ENCODE measurements at regions not wholly inside any gene's neighbourhood (a gene's known extent, or its start where the extent isn't known, plus 50 kb on each side); places are given as distances from the start of the nearest gene placed in this dataset.

DNA sequence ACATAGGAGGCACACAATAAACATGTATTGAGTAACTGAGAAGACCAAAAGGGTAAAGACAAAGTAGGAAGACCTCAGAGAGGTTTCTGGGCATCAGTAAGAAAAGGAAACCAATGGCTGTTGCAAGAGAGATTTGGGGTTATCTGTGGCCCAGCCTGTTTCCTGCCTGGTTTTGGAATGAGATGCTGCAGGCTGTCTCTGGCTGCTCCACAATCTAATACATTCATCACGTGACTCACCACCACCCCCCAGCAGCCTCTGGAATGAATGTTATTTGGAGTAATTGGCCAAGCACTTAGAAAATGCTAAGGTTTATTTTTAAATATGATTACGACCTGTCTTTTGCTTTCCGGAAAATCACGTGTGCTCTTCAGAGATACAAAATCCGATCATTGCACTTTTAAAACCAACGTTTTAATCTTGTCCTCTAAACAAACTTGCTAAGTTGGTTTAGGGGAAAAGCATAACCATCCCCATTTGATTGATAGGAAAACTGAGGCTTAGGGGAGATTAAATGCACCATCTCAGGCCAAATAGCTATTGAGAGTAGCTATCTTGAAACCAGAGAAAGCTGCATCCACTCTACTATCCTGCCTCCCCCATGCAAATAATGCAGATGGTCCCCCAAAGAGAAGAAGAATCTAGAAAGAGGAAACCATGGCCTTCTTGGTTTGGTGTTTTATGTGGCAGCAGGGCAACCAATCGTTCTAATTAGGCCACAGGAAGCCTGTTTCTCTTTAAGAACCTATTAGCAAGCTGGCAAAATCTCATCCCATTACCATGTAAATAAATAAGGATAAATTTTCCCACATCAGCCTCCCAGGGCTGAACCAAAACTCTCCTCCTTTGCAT is 151.8 kb upstream of the ADRA1B start:
- peak; percentile 24 for DNase-seq (ENCODE audit: low spot score)
- H2AFZ ChIP-seq = no peak overlapping the region
- H3K9me3 ChIP-seq (ENCODE audit: low read depth) = no peaks in the 10 kb centered on the region
- WGBS (ENCODE audit: low lambda C conversion rate, missing lambda C conversion rate) = 54% methylated on average over 7 of the region's 7 CpGs
- H3K4me1 ChIP-seq (ENCODE audit: insufficient read depth) = no peaks in the 10 kb centered on the region
- H4K20me1 ChIP-seq (ENCODE audit: insufficient read depth, poor library complexity, severe bottlenecking) = no peaks in the 10 kb centered on the region
- TF ChIP-seq EZH2 (IDR thresholded peaks at IDR 0.05; ENCODE audit: borderline replicate concordance) = no peak
- TF ChIP-seq, protein P1, sequence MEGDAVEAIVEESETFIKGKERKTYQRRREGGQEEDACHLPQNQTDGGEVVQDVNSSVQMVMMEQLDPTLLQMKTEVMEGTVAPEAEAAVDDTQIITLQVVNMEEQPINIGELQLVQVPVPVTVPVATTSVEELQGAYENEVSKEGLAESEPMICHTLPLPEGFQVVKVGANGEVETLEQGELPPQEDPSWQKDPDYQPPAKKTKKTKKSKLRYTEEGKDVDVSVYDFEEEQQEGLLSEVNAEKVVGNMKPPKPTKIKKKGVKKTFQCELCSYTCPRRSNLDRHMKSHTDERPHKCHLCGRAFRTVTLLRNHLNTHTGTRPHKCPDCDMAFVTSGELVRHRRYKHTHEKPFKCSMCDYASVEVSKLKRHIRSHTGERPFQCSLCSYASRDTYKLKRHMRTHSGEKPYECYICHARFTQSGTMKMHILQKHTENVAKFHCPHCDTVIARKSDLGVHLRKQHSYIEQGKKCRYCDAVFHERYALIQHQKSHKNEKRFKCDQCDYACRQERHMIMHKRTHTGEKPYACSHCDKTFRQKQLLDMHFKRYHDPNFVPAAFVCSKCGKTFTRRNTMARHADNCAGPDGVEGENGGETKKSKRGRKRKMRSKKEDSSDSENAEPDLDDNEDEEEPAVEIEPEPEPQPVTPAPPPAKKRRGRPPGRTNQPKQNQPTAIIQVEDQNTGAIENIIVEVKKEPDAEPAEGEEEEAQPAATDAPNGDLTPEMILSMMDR (IDR thresholded peaks at IDR 0.05; ENCODE audit: poor library complexity) = no peak
- TF ChIP-seq EZH2phosphoT487 (IDR thresholded peaks at IDR 0.05; ENCODE audit: low read depth, severe bottlenecking, unreplicated experiment) = no peak
- no peak overlapping the region for H3K27ac ChIP-seq
- no peak overlapping the region for H3K4me2 ChIP-seq
- no peaks in the 10 kb centered on the region for H3K36me3 ChIP-seq (replicated peaks; ENCODE audit: insufficient read depth, low read depth)
- no peaks in the 10 kb centered on the region for H3K27me3 ChIP-seq
- no peaks in the 10 kb centered on the region for H3K9me2 ChIP-seq (replicated peaks; ENCODE audit: insufficient read depth)
- H3K4me3 ChIP-seq = no peak overlapping the region
- no peaks in the 10 kb centered on the region for H3K79me2 ChIP-seq

GRCh38 chr5:159765135-159765433 is 151.2 kb upstream of the ADRA1B start:
- Histone ChIP-seq H3K4me2 (no peak overlapping the region), H3K9me3 (ENCODE audit: low read depth) (no peaks in the 10 kb centered on the region), H4K20me1 (ENCODE audit: insufficient read depth, poor library complexity, severe bottlenecking) (no peaks in the 10 kb centered on the region), H3K27ac (no peak overlapping the region), H3K9me2 (replicated peaks; ENCODE audit: insufficient read depth) (no peaks in the 10 kb centered on the region), H3K36me3 (replicated peaks; ENCODE audit: insufficient read depth, low read depth) (no peaks in the 10 kb centered on the region), H3K27me3 (no peaks in the 10 kb centered on the region), H3K4me3 (no peak overlapping the region), H3K4me1 (ENCODE audit: insufficient read depth) (no peaks in the 10 kb centered on the region), H3K79me2 (no peaks in the 10 kb centered on the region), H2AFZ (no peak overlapping the region)
- 77% methylated on average over 6 of the region's 6 CpGs for WGBS (ENCODE audit: low lambda C conversion rate, missing lambda C conversion rate)
- DNase-seq (ENCODE audit: low spot score) = no peak
- TF ChIP-seq EZH2phosphoT487 (IDR thresholded peaks at IDR 0.05; ENCODE audit: low read depth, severe bottlenecking, unreplicated experiment) = no peak

DNA sequence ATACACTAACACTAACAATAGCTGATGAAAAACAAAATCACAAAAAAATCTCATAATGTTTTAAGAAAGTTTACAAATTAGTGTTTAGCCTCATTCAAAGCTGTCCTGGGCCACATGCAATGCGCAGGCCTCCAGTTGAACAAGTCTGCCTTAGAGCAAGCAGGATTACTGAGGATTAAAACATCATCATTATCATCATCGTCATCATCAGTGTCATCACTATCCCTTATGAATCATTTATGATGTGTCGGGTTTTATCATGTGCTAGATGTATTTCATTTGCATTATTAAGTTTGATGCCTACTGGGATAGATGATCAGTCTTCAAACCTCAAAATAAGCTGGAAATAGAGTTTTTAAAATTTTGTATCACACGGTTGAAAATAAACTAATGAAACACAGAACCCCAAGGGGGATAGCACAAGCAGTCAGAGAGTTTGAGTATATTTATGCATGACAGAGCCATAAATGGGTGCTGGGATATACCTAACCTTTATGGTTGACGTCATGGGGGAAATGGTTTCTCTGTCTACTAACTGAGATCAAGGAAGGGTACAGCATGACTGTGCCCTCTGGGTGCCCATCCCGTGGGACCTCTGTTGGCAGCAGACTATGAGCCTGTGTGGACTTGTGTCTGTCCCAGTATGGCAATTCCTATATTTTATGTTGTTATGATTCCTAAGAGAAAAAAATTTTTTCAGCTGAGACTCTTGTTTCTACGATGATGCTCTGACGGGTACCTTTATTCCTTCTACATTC is 150.3 kb upstream of the ADRA1B start:
- DNase-seq (ENCODE audit: low spot score) = no peak
- TF ChIP-seq EZH2 (IDR thresholded peaks at IDR 0.05; ENCODE audit: borderline replicate concordance) (no peak), EZH2phosphoT487 (IDR thresholded peaks at IDR 0.05; ENCODE audit: low read depth, severe bottlenecking, unreplicated experiment) (no peak)
- TF ChIP-seq, protein P1 (IDR thresholded peaks at IDR 0.05; ENCODE audit: poor library complexity) = no peak
- H3K27ac ChIP-seq = no peak overlapping the region
- H3K9me2 ChIP-seq (replicated peaks; ENCODE audit: insufficient read depth) = no peaks in the 10 kb centered on the region
- H3K4me3 ChIP-seq = no peak overlapping the region
- 78% methylated on average over 8 of the region's 8 CpGs for WGBS (ENCODE audit: low lambda C conversion rate, missing lambda C conversion rate)
- no peaks in the 10 kb centered on the region for H3K36me3 ChIP-seq (replicated peaks; ENCODE audit: insufficient read depth, low read depth)
- no peaks in the 10 kb centered on the region for H3K79me2 ChIP-seq
- no peak overlapping the region for H2AFZ ChIP-seq
- H3K9me3 ChIP-seq (ENCODE audit: low read depth) = no peaks in the 10 kb centered on the region
- no peaks in the 10 kb centered on the region for H3K27me3 ChIP-seq
- no peaks in the 10 kb centered on the region for H3K4me1 ChIP-seq (ENCODE audit: insufficient read depth)
- H3K4me2 ChIP-seq = no peak overlapping the region
- no peaks in the 10 kb centered on the region for H4K20me1 ChIP-seq (ENCODE audit: insufficient read depth, poor library complexity, severe bottlenecking)

DNA sequence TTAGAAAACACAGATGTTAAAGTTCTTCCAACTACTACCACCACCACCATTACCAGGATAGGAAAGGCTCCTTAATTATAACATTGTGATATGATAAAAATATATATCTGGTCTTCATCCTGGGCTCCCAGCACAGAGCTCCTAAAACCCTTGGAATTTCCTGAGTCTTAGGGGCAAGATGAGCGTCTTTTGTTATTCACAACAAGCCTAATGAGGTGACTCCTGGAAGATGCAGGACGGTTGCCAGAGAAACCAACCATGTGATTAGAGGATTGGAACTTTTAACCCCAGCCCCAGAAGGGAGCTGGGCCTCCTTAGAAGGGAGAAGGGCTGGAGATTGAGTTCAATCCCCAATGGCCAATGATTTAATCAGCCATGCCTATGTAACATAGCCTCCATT is 148.0 kb upstream of the ADRA1B start:
- no peak overlapping the region for H3K4me3 ChIP-seq
- no peaks in the 10 kb centered on the region for H3K36me3 ChIP-seq (replicated peaks; ENCODE audit: insufficient read depth, low read depth)
- no peak overlapping the region for H3K4me2 ChIP-seq
- H3K79me2 ChIP-seq = no peaks in the 10 kb centered on the region
- no peaks in the 10 kb centered on the region for H3K9me2 ChIP-seq (replicated peaks; ENCODE audit: insufficient read depth)
- no peak for DNase-seq (ENCODE audit: low spot score)
- H3K27ac ChIP-seq = no peak overlapping the region
- H3K9me3 ChIP-seq (ENCODE audit: low read depth) = no peaks in the 10 kb centered on the region
- no peaks in the 10 kb centered on the region for H3K27me3 ChIP-seq
- 33% methylated on average over 2 of the region's 2 CpGs for WGBS (ENCODE audit: low lambda C conversion rate, missing lambda C conversion rate)
- H2AFZ ChIP-seq = no peak overlapping the region
- H4K20me1 ChIP-seq (ENCODE audit: insufficient read depth, poor library complexity, severe bottlenecking) = no peaks in the 10 kb centered on the region
- TF ChIP-seq EZH2phosphoT487 (IDR thresholded peaks at IDR 0.05; ENCODE audit: low read depth, severe bottlenecking, unreplicated experiment) (no peak), EZH2 (IDR thresholded peaks at IDR 0.05; ENCODE audit: borderline replicate concordance) (no peak)
- TF ChIP-seq, protein P1 (IDR thresholded peaks at IDR 0.05; ENCODE audit: poor library complexity) = no peak
- H3K4me1 ChIP-seq (ENCODE audit: insufficient read depth) = no peaks in the 10 kb centered on the region

Data from hepatocyte (in vitro differentiated cells).